ENCODE measurements at regions not wholly inside any gene's neighbourhood (a gene's known extent, or its start where the extent isn't known, plus 50 kb on each side); places are given as distances from the start of the nearest gene placed in this dataset.

DNA sequence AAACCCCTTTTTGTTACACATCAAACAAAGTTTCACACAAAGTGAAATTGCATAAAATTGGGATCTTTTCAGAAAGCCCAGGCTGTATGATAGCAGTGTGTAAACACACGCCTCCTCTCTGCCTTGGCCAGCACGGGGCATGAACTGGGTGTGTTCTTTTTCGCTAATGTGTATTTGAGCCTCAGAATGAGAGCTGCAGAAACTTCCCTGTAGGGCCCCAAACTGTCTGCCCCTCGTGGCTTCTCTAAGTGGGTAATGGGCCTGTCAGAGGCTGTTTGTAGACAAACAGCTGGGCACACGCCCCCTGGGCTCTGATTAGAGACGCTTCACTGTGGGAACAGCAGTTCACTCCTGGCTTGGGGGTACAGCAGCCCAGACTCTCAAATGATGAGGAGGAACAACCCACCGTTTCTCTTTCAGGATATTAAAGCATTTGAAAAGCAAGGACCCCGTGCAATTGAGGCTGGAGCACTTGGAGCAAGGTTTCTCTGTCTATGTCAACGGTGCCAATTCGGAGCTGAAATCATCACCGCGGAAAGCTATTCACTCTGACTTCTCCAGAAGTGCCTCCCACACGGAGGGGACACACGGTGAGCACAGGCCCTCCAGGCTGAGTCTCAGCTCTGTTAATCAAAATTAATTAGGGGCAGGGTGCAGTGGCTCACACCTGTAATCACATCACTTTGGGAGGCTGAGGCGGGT lies 78.4 kb downstream of the KATNIP start:
- TF ChIP-seq POLR2AphosphoS5 (IDR thresholded peaks at IDR 0.05) (no peak), POLR2A (IDR thresholded peaks at IDR 0.05) (no peak), EP300 (IDR thresholded peaks at IDR 0.05) (no peak)
- TF ChIP-seq, protein P1, sequence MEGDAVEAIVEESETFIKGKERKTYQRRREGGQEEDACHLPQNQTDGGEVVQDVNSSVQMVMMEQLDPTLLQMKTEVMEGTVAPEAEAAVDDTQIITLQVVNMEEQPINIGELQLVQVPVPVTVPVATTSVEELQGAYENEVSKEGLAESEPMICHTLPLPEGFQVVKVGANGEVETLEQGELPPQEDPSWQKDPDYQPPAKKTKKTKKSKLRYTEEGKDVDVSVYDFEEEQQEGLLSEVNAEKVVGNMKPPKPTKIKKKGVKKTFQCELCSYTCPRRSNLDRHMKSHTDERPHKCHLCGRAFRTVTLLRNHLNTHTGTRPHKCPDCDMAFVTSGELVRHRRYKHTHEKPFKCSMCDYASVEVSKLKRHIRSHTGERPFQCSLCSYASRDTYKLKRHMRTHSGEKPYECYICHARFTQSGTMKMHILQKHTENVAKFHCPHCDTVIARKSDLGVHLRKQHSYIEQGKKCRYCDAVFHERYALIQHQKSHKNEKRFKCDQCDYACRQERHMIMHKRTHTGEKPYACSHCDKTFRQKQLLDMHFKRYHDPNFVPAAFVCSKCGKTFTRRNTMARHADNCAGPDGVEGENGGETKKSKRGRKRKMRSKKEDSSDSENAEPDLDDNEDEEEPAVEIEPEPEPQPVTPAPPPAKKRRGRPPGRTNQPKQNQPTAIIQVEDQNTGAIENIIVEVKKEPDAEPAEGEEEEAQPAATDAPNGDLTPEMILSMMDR (IDR thresholded peaks at IDR 0.05) = no peak
